C4-2B (cell line): ENCODE measurements at regions not wholly inside any gene's neighbourhood (a gene's known extent, or its start where the extent isn't known, plus 50 kb on each side); places are given as distances from the start of the nearest gene placed in this dataset.

Source experiments
- ZFX ChIP-seq: fragments of 450-650 bp; IDR thresholded peaks from 2 replicates; pipeline ENCODE4 v1.6.1; 2017
- TF ChIP-seq, protein P1 (sequence below): fragments of 450-650 bp; conservative IDR thresholded peaks from 2 replicates; pipeline ENCODE4 v1.5.1; 2017; ENCODE audit warnings: mild to moderate bottlenecking

DNA sequence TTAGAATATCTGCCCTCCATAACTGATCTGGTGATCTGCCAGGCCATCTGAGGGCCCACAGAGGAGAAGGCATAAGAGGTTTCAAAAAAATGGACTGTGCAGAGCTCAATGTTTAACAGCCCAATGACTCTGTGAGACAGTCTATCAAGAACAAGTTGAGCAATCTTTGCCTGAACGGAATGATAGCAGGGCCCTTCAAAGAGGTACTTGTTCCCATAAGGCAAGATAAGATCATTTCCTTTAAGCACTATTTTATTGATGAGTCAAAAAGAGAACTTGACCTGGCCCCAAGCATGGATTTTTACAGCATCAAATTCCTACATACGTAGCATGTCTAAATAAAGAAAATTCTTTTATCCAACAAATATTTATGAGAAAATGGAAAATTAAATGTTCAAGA lies 182.8 kb downstream of the IDS start:
- no peak for TF ChIP-seq ZFX
- TF ChIP-seq, protein P1, sequence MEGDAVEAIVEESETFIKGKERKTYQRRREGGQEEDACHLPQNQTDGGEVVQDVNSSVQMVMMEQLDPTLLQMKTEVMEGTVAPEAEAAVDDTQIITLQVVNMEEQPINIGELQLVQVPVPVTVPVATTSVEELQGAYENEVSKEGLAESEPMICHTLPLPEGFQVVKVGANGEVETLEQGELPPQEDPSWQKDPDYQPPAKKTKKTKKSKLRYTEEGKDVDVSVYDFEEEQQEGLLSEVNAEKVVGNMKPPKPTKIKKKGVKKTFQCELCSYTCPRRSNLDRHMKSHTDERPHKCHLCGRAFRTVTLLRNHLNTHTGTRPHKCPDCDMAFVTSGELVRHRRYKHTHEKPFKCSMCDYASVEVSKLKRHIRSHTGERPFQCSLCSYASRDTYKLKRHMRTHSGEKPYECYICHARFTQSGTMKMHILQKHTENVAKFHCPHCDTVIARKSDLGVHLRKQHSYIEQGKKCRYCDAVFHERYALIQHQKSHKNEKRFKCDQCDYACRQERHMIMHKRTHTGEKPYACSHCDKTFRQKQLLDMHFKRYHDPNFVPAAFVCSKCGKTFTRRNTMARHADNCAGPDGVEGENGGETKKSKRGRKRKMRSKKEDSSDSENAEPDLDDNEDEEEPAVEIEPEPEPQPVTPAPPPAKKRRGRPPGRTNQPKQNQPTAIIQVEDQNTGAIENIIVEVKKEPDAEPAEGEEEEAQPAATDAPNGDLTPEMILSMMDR: no peak
